ENCODE measurements at regions not wholly inside any gene's neighbourhood (a gene's known extent, or its start where the extent isn't known, plus 50 kb on each side); places are given as distances from the start of the nearest gene placed in this dataset.

DNA sequence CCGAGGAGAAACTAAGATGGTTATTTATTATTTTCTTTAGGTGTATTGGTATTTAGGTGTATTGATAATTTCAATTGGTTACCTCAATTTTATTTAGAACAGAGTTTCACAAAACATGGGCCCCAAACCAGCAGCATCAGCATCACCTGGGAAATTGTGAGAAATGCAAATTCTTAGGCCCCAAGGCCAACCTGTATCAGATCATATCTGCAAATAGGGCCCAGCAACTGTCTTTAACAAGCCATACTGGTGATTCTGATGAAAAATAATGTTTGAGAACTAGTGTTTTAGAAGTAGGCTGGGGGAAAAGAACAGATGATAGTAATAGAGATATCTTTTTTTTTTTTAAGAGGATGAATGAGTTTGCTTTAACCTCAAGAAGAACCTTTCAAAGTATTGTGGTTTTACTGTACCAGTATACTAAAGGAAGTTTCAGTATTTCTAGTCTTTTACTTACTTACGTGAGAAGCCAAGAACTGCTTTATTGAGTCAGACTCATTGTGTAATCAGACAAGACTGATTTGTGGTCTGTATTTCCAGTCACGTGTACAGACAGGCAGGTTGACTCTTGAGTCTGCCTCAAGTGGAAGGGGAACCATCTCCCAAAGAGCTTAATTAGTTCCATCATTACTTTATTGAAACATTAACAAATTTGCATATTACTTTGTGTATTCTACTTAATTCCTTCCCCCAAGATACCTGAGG lies 60.4 kb upstream of the GAREM1 start:
- TF ChIP-seq, protein P1, sequence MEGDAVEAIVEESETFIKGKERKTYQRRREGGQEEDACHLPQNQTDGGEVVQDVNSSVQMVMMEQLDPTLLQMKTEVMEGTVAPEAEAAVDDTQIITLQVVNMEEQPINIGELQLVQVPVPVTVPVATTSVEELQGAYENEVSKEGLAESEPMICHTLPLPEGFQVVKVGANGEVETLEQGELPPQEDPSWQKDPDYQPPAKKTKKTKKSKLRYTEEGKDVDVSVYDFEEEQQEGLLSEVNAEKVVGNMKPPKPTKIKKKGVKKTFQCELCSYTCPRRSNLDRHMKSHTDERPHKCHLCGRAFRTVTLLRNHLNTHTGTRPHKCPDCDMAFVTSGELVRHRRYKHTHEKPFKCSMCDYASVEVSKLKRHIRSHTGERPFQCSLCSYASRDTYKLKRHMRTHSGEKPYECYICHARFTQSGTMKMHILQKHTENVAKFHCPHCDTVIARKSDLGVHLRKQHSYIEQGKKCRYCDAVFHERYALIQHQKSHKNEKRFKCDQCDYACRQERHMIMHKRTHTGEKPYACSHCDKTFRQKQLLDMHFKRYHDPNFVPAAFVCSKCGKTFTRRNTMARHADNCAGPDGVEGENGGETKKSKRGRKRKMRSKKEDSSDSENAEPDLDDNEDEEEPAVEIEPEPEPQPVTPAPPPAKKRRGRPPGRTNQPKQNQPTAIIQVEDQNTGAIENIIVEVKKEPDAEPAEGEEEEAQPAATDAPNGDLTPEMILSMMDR (conservative IDR thresholded peaks at IDR 0.05; ENCODE audit: low read length), result no peak
- no peak for TF ChIP-seq EZH2phosphoT487 (IDR thresholded peaks at IDR 0.05; ENCODE audit: borderline replicate concordance, low read depth, low read length)
